ENCODE measurements at regions not wholly inside any gene's neighbourhood (a gene's known extent, or its start where the extent isn't known, plus 50 kb on each side); places are given as distances from the start of the nearest gene placed in this dataset.

- no peaks in the 10 kb centered on the region for H3K27me3 ChIP-seq
- no peak overlapping the region for H3K27ac ChIP-seq
- no peaks in the 10 kb centered on the region for H3K9me3 ChIP-seq
- no peak overlapping the region for H3K4me3 ChIP-seq
- intact Hi-C loops (cut with DNase I): no loop called here
- no peaks in the 10 kb centered on the region for H3K36me3 ChIP-seq (replicated peaks in 1 of 2; ENCODE audit: insufficient read depth in 1 of 2, low read depth in 2 of 2)
- DNase-seq (no peak), ATAC-seq (no peak)
- WGBS, 2 donors: 82 to 92% methylated on average over 17 to 18 of the region's 18 CpGs
- H3K4me1 ChIP-seq: no peaks in the 10 kb centered on the region
- TF ChIP-seq CTCF (IDR thresholded peaks at IDR 0.05) (no peak), POLR2A (IDR thresholded peaks at IDR 0.05) (no peak)
Measured at GRCh38 chr2:239905884-239906654, 119.1 kb downstream of the NDUFA10 start.

DNA sequence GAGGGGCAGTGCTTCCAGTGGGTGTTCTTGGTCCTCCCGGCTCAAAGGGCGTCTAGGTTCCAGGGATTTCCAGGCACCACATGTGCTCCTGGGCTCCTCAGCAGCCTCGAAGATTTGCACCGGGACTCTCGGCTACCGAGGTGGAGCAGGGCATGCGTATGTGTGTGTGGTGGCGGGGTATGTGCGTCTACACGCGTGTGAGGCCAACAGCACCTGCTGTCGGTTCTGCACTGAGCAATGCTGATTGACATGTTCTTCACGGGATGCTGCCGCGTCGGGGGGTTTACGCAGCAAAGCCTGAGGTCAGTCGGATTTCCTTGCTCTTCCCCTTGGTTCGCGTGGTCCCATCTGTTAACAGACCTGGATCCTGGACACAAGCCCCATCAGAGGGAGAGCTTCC lies 119.8 kb downstream of the NDUFA10 start:
- Histone ChIP-seq H3K36me3 (replicated peaks in 1 of 2; ENCODE audit: insufficient read depth in 1 of 2, low read depth in 2 of 2) (no peaks in the 10 kb centered on the region), H3K27me3 (no peaks in the 10 kb centered on the region), H3K4me3 (no peak overlapping the region), H3K9me3 (no peaks in the 10 kb centered on the region), H3K4me1 (no peaks in the 10 kb centered on the region), H3K27ac (no peak overlapping the region)
- TF ChIP-seq CTCF (IDR thresholded peaks at IDR 0.05): no peak
- TF ChIP-seq POLR2A (IDR thresholded peaks at IDR 0.05): no peak
- DNase-seq (no peak), ATAC-seq (no peak)
- WGBS, 2 donors: 73 to 90% methylated on average over 14 to 20 of the region's 20 CpGs
- intact Hi-C loops (cut with DNase I): no loop called here

GRCh38 chr2:239904496-239904895 lies 120.6 kb downstream of the NDUFA10 start:
- Histone ChIP-seq H3K27ac (no peak overlapping the region), H3K4me3 (no peak overlapping the region), H3K9me3 (no peaks in the 10 kb centered on the region), H3K27me3 (no peaks in the 10 kb centered on the region), H3K36me3 (replicated peaks in 1 of 2; ENCODE audit: insufficient read depth in 1 of 2, low read depth in 2 of 2) (no peaks in the 10 kb centered on the region), H3K4me1 (no peaks in the 10 kb centered on the region)
- TF ChIP-seq CTCF (IDR thresholded peaks at IDR 0.05) (no peak), POLR2A (IDR thresholded peaks at IDR 0.05) (no peak)
- DNase-seq (no peak), ATAC-seq (no peak)
- 80 to 91% methylated on average over 6 of the region's 6 CpGs for WGBS, 2 donors
- intact Hi-C loops (cut with DNase I): no loop called here

- TF ChIP-seq CTCF (IDR thresholded peaks at IDR 0.05) (no peak), POLR2A (IDR thresholded peaks at IDR 0.05) (no peak)
- Histone ChIP-seq H3K27me3 (no peaks in the 10 kb centered on the region), H3K27ac (no peak overlapping the region), H3K36me3 (replicated peaks in 1 of 2; ENCODE audit: insufficient read depth in 1 of 2, low read depth in 2 of 2) (no peaks in the 10 kb centered on the region), H3K9me3 (no peaks in the 10 kb centered on the region), H3K4me1 (no peaks in the 10 kb centered on the region), H3K4me3 (no peak overlapping the region)
- ATAC-seq: no peak
- WGBS, 2 donors: 81 to 91% methylated on average over 6 of the region's 6 CpGs
- intact Hi-C loops (cut with DNase I): no loop called here
- no peak for DNase-seq
Measured at GRCh38 chr2:239903803-239904202, 121.3 kb downstream of the NDUFA10 start.

- ATAC-seq (no peak), DNase-seq (no peak)
- 53 to 61% methylated on average over 8 of the region's 8 CpGs for WGBS, 2 donors
Measured at GRCh38 chr2:239903210-239903609, 121.9 kb downstream of the NDUFA10 start.

More at GRCh38 chr2:239903210-239903609, 121.9 kb downstream of the NDUFA10 start:
- H3K36me3 ChIP-seq (replicated peaks in 1 of 2; ENCODE audit: insufficient read depth in 1 of 2, low read depth in 2 of 2): no peaks in the 10 kb centered on the region
- no peaks in the 10 kb centered on the region for H3K27me3 ChIP-seq
- intact Hi-C loops (cut with DNase I): no loop called here
- TF ChIP-seq POLR2A (IDR thresholded peaks at IDR 0.05): no peak
- no peak for TF ChIP-seq CTCF (IDR thresholded peaks at IDR 0.05)
- no peak overlapping the region for H3K27ac ChIP-seq
- H3K9me3 ChIP-seq: no peaks in the 10 kb centered on the region
- H3K4me1 ChIP-seq: no peaks in the 10 kb centered on the region
- no peak overlapping the region for H3K4me3 ChIP-seq
